T47D (cell line): ENCODE measurements at regions not wholly inside any gene's neighbourhood (a gene's known extent, or its start where the extent isn't known, plus 50 kb on each side); places are given as distances from the start of the nearest gene placed in this dataset.

Experiments used
- DNase-seq, 2 experiments: peaks; one replicate each; pipeline versions ENCODE4 v3.0.0 to v3.0.0-alpha.2; 2011 to 2012; ENCODE audit warnings: low read depth in 1 of 2, low spot score in 1 of 2
- JUND ChIP-seq: IDR thresholded peaks from 2 replicates; pipeline ENCODE4 v1.6.1; 2012; ENCODE audit warnings: low read depth
- in situ Hi-C: cut with HindIII; loops from 2 replicates; pipeline ENCODE4 v1.10.0; 2016; ENCODE audit warnings: low sequenced_read_pairs, low pct_unique_long_range_greater_than_20kb

- DNase-seq = no peak
- no peak for TF ChIP-seq JUND
- in situ Hi-C loops = no loop called here
Observed at GRCh38 chr20:52921340-52921739, 50.8 kb upstream of the TSHZ2 start.

GRCh38 chr20:52918311-52918710, 53.8 kb upstream of the TSHZ2 start:
- no peak for DNase-seq
- TF ChIP-seq JUND = no peak
- in situ Hi-C loops = no loop called here

DNA sequence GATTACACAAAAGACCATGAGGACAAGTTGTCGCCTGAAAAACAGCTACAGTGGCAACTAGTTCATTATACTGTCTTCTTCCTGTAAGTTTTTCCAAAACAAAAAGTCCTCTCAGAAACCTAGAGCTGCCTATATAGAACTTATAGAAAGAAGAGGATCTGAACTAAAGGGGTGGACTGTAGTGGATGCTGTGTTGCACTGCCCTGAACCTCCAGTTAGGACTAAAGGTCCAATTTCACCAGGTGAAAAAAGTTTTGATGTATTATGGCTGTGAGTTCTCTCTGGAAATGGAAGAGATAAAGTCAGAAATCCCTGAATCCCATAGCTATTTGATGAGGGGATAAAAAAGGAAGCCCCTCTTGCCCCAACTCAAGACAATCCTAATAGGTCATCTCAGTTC, 56.6 kb upstream of the TSHZ2 start:
- DNase-seq = no peak
- no peak for TF ChIP-seq JUND
- in situ Hi-C loops = no loop called here

DNA sequence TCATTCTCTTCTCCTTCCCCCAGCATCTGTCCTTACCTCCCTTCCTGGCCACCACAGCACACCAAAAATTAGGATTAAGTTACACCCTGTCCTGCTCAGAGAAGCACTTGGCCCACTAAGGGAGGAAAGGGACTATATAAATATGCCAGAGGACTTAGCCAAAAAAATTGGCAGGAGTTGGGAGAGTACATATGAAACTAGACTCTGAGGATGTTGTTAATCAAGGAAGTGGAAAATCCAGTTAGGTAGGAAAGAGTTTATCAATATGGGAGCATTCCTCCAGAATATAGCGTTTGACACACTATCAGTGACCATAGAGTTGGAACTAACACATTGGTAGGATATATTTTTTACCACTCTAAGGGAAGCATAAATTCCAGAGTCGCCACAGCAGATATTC, 57.3 kb upstream of the TSHZ2 start:
- in situ Hi-C loops = no loop called here
- no peak for DNase-seq
- TF ChIP-seq JUND = no peak

DNA sequence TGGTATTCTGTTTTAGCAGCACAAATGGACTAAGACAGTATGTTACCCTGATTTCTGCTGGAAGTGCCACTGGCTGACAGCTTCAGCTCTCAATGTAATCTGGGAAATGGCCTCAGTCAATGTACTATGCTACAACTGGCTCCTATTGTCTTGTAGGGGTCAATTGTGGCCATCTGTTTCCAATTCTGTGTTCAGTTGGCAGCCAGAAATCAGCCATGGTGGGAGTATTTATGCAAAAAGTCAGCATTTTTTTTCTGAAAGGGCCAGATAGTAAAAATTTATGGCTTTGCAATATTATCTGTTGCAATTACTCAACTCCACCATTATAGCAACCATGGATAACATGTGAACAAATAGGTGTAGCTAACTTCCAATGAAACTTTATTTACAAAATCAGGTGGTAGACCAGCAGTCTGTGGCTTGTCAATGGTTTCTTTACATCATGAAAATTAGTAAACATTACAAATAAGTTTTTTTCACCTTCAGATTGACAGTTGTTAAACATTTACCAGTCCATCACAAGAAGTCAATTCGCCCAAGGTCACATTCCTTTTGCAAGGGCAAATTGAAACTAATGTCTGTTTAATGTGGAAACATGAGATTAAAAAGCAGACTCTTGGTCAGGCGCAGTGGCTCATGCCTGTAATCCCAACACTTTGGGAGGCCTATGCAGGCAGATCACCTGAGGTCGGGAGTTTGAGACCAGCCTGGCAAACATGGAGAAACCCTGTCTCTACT, 58.3 kb upstream of the TSHZ2 start:
- no peak for DNase-seq
- in situ Hi-C loops = no loop called here
- no peak for TF ChIP-seq JUND

- TF ChIP-seq JUND = no peak
- DNase-seq = no peak
- in situ Hi-C loops = no loop called here
Observed at GRCh38 chr20:52905241-52905994, 66.7 kb upstream of the TSHZ2 start.

- DNase-seq = no peak
- TF ChIP-seq JUND = no peak
- in situ Hi-C loops = no loop called here
Observed at GRCh38 chr20:52904837-52905236, 67.3 kb upstream of the TSHZ2 start.

DNA sequence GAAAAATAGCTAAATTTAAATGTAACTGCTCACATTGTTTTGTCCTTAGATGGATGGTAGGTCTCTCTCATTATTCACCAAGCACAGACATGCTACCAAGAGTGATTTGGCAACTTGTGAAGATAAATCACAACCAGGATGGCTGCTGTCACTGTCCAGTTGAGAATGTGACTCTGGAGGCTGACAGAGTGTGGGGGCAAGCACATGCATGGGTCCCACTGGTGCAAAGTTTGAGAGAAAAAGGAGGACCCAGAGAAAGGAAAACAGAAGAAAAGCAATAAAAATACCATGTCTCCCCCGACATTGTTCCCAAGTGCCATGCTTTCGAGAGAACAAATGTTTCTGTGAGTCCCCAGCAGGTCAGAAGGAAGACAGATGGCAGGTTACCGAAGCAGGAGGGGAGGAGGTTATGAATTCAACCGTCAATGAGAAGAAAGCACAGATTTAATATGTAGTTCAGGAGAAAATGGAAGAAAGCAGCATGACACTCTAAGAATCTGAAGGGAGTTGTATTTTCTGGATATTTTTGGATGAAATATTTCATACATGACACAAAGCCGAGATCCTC, 73.0 kb upstream of the TSHZ2 start:
- no peak for DNase-seq
- in situ Hi-C loops = no loop called here
- no peak for TF ChIP-seq JUND

DNA sequence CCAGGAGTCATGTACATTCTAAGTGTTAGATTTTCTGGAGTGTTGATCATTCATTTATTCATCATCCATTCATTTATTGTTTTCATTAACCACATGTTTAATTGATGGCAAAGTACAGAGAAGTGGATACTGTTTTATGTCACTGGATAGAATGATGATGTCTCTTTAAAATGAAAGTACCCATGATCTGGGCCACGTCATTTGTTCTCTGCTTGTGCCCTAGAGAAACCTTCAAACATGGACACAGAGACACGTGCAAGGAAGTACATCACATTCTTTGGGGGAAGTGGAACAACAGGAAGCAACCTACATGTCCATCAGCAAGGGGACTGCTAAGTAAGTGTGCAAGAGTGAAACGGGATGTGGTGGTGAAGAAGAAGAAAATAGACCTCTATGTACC, 75.8 kb upstream of the TSHZ2 start:
- no peak for DNase-seq
- in situ Hi-C loops = no loop called here
- TF ChIP-seq JUND = no peak

DNA sequence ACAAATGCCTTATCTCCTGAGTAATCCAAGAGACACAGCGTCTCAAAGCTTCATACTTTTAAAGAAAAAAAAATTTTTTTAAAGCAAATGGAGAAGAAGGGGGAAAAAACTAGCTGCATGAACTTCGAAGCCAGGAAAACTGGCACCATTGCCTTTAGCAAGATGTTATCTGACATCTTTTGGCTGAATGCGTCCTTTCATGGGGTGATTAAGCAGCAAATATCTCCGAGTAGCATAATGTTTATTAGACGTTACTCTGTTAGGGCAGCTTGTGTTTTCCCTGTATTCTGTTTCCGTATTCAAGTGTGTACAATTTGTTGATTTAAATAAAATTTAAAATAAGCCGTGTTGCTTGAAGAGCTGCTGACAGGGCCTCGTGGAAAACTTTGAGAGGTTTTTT, 76.5 kb upstream of the TSHZ2 start:
- peak in 1 of 2 experiments; percentile 10 for DNase-seq
- TF ChIP-seq JUND = no peak
- in situ Hi-C loops = no loop called here

- no peak for DNase-seq
- in situ Hi-C loops = no loop called here
- no peak for TF ChIP-seq JUND
Observed at GRCh38 chr20:52895235-52895634, 76.9 kb upstream of the TSHZ2 start.

DNA sequence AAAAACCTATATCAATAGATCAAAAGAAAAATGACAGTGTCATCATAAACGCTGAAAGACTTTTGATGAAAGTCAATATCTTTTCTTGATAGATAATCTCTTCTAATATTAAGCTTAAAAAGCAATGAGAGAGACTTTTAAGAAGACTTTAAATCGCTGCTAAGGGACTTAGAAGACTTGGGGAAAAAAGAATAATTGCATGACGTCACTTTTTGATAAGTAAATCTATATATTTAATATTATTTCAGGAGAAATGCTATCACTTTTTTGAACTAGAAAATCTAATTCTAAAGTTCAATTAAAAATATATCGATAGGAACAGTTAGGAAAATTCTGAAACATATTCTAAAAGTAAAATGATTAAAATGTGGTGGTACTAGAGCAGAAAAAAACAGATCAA, 78.7 kb upstream of the TSHZ2 start:
- in situ Hi-C loops = no loop called here
- no peak for DNase-seq
- TF ChIP-seq JUND = no peak

- no peak for DNase-seq
- in situ Hi-C loops = no loop called here
- TF ChIP-seq JUND = no peak
Observed at GRCh38 chr20:52892023-52892422, 80.1 kb upstream of the TSHZ2 start.
